AG04450 (cell line): ENCODE measurements at regions not wholly inside any gene's neighbourhood (a gene's known extent, or its start where the extent isn't known, plus 50 kb on each side); places are given as distances from the start of the nearest gene placed in this dataset.

Experiments
- CTCF ChIA-PET: fragments of 300-600, 350-600 bp; formaldehyde crosslinking; extraction: SDS; loops from one replicate; lab custom pipeline; 2022; ENCODE audit warnings: antibody characterized with exemption, inconsistent platforms; lab: Charles Lee
- POLR2A ChIA-PET: fragments of 350-600 bp; formaldehyde crosslinking; extraction: SDS; loops from one replicate; lab custom pipeline; 2021; ENCODE audit warnings: antibody characterized with exemption, inconsistent platforms; lab: Yijun Ruan, JAX
- DNase-seq: peaks from one replicate; pipeline ENCODE4 v3.0.0-alpha.2; 2011; ENCODE audit warnings: low read depth, low spot score
- H3K27ac ChIP-seq: one replicate; pipeline ENCODE4 v1.5.1; 2012; ENCODE audit warnings: low read depth, low read length, control low read depth
- H3K27me3 ChIP-seq: one replicate; pipeline ENCODE4 v1.6.0; 2012; ENCODE audit warnings: low read length; ENCODE audit not compliant: control insufficient read depth, insufficient read depth
- H3K4me3 ChIP-seq: 2 replicates; pipeline ENCODE4 v1.5.1; 2011; ENCODE audit warnings: mild to moderate bottlenecking, low read depth, low read length, control low read depth
- H3K9me3 ChIP-seq: 2 replicates; pipeline ENCODE4 v1.5.1; 2012; ENCODE audit warnings: low read length; ENCODE audit not compliant: control insufficient read depth, insufficient read depth
- TF ChIP-seq, protein P1 (sequence below): IDR thresholded peaks from 2 replicates; pipeline ENCODE4 v1.5.1; 2011; ENCODE audit warnings: low read depth, low read length, control low read depth, inconsistent platforms

GRCh38 chr4:59644765-59645164 is 1555.4 kb upstream of the ADGRL3 start:
- no peak for DNase-seq
- no peak overlapping the region for H3K4me3 ChIP-seq
- H3K27ac ChIP-seq: no peak overlapping the region
- CTCF ChIA-PET: no interaction called here
- POLR2A ChIA-PET: no interaction called here
- TF ChIP-seq, protein P1, sequence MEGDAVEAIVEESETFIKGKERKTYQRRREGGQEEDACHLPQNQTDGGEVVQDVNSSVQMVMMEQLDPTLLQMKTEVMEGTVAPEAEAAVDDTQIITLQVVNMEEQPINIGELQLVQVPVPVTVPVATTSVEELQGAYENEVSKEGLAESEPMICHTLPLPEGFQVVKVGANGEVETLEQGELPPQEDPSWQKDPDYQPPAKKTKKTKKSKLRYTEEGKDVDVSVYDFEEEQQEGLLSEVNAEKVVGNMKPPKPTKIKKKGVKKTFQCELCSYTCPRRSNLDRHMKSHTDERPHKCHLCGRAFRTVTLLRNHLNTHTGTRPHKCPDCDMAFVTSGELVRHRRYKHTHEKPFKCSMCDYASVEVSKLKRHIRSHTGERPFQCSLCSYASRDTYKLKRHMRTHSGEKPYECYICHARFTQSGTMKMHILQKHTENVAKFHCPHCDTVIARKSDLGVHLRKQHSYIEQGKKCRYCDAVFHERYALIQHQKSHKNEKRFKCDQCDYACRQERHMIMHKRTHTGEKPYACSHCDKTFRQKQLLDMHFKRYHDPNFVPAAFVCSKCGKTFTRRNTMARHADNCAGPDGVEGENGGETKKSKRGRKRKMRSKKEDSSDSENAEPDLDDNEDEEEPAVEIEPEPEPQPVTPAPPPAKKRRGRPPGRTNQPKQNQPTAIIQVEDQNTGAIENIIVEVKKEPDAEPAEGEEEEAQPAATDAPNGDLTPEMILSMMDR: no peak
- H3K27me3 ChIP-seq: no peaks in the 10 kb centered on the region
- H3K9me3 ChIP-seq: no peaks in the 10 kb centered on the region

DNA sequence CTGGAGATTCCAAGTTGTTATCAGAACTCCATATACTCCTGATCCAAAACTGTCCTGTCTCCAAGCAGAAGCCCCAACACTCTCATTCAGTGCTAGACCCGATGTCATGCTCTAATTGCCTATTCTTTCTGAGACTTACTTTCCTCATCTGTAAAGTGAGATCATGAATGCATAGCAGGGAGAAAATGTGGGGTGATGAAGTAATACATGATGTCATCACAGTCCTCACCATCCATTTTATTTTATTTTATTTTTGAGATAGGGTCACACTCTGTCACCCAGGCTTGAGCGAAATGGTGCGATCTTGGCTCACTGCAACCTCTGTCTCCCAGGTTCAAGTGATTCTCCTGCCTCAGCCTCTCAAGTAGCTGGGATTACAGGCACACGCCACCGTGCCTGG is 1554.0 kb upstream of the ADGRL3 start:
- DNase-seq: no peak
- TF ChIP-seq, protein P1: no peak
- Histone ChIP-seq H3K4me3 (no peak overlapping the region), H3K27me3 (no peaks in the 10 kb centered on the region), H3K9me3 (no peaks in the 10 kb centered on the region), H3K27ac (no peak overlapping the region)
- ChIA-PET POLR2A (no interaction called here), CTCF (no interaction called here)

- Histone ChIP-seq H3K27me3 (no peaks in the 10 kb centered on the region), H3K4me3 (no peak overlapping the region), H3K9me3 (peaks cover 5% of the 10 kb centered on the region; the same call in 1 of the 2 replicates), H3K27ac (no peak overlapping the region)
- ChIA-PET POLR2A (no interaction called here), CTCF (no interaction called here)
- TF ChIP-seq, protein P1: no peak
- no peak for DNase-seq
These were observed 1553.1 kb upstream of the ADGRL3 start for GRCh38 chr4:59647011-59647410.

DNA sequence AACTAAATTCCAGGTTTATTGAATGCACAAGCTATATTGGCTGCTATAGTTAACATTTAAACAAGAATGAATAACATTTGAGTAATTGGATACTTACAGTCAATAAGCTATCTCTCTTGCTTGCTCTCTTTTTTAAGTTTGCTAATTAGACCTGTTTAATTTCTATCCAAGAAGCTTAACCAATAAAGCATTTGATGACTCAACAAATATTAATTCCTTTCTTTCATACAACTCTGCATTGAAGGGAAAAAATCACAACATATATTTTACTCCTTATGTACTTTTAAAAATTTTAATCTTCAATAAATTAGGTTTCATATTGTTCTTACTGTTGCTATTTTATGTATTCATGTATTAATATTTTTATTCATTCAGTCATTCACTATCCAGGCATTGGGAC is 1552.6 kb upstream of the ADGRL3 start:
- ChIA-PET CTCF (no interaction called here), POLR2A (no interaction called here)
- no peak for DNase-seq
- Histone ChIP-seq H3K4me3 (no peak overlapping the region), H3K9me3 (peaks cover 5% of the 10 kb centered on the region; the same call in 1 of the 2 replicates), H3K27me3 (no peaks in the 10 kb centered on the region), H3K27ac (no peak overlapping the region)
- TF ChIP-seq, protein P1: no peak

DNA sequence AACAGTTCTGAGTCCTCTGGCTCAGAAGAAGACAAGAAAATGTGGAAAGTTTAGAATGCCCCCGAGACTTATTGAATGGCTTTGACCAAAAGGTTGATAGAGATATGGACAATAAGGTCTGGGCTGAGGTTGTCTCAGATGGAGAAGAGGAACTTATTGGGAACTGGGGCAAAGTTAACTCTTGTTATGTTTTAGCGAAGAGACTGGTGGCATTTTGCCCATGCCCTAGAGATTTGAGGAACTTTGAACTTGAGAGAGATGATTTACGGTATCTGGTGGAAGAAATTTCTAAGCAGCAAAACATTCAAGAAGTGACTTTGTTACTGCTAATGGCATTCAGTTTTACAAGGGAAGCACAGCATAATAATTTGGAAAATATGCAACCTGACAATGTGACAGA is 1549.3 kb upstream of the ADGRL3 start:
- DNase-seq: no peak
- Histone ChIP-seq H3K4me3 (no peak overlapping the region), H3K9me3 (peaks cover 9% of the 10 kb centered on the region), H3K27ac (no peak overlapping the region), H3K27me3 (no peaks in the 10 kb centered on the region)
- CTCF ChIA-PET: no interaction called here
- POLR2A ChIA-PET: no interaction called here
- TF ChIP-seq, protein P1: no peak
